OCI-LY7 (cell line): ENCODE measurements at regions not wholly inside any gene's neighbourhood (a gene's known extent, or its start where the extent isn't known, plus 50 kb on each side); places are given as distances from the start of the nearest gene placed in this dataset.

Experiments used
- BruUV-seq: library from RNA; stranded (reverse); fragments of 400-500 nt; replicated peaks from 2 replicates; lab custom pipeline; 2021; lab: Mats Ljungman, UMichigan
- CTCF ChIA-PET: fragments of 300-600 bp; sonication (Branson Sonifier 250); formaldehyde crosslinking; loops from one replicate; lab custom pipeline; 2022; ENCODE audit warnings: antibody characterized with exemption; ENCODE audit not compliant: unreplicated experiment; lab: Charles Lee
- POLR2A ChIA-PET: fragments of 300-600 bp; sonication (Branson Sonifier 250); formaldehyde crosslinking; loops from one replicate; lab custom pipeline; 2022; ENCODE audit warnings: antibody characterized with exemption; lab: Charles Lee
- DNase-seq: peaks from one replicate; pipeline ENCODE4 v3.0.0-alpha.2; 2015; ENCODE audit warnings: low spot score
- H2AFZ ChIP-seq: fragments of 200-600 bp; sonication (generic), shearing (Covaris generic); 2 replicates; pipeline ENCODE4 v1.6.1; 2014; ENCODE audit warnings: mild to moderate bottlenecking, antibody characterized with exemption, low read length, moderate library complexity
- H3K27ac ChIP-seq: fragments of 200-600 bp; sonication (generic); 2 replicates; pipeline ENCODE4 v1.5.1; 2014; ENCODE audit warnings: mixed run types, low read depth, mild to moderate bottlenecking, moderate library complexity, low read length, inconsistent platforms; ENCODE audit not compliant: poor library complexity, severe bottlenecking
- H3K36me3 ChIP-seq: fragments of 200-600 bp; sonication (generic); 2 replicates; pipeline ENCODE4 v1.6.1; 2014; ENCODE audit warnings: mild to moderate bottlenecking, antibody characterized with exemption, low read length, moderate library complexity, mixed read lengths; ENCODE audit not compliant: insufficient read depth
- H3K4me1 ChIP-seq: fragments of 200-600 bp; sonication (generic); 2 replicates; pipeline ENCODE4 v1.5.1; 2014; ENCODE audit warnings: mild to moderate bottlenecking, low read length; ENCODE audit not compliant: insufficient read depth, poor library complexity, severe bottlenecking
- H3K4me2 ChIP-seq: fragments of 200-600 bp; sonication (generic); 2 replicates; pipeline ENCODE4 v1.6.1; 2014; ENCODE audit warnings: mild to moderate bottlenecking, low read length
- H3K4me3 ChIP-seq: fragments of 200-600 bp; sonication (generic); 2 replicates; pipeline ENCODE4 v1.5.1; 2014; ENCODE audit warnings: mild to moderate bottlenecking, low read depth, low read length; ENCODE audit not compliant: poor library complexity, severe bottlenecking
- H3K79me2 ChIP-seq: fragments of 200-600 bp; sonication (generic); 2 replicates; pipeline ENCODE4 v1.6.1; 2016; ENCODE audit warnings: low read depth, mild to moderate bottlenecking, low read length, moderate library complexity, mixed read lengths; ENCODE audit not compliant: insufficient read depth
- H3K9me2 ChIP-seq: fragments of 200-600 bp; sonication (generic); 2 replicates; pipeline ENCODE4 v1.6.1; 2016; ENCODE audit warnings: mild to moderate bottlenecking, low read length, mixed read lengths; ENCODE audit not compliant: insufficient read depth
- H3K9me3 ChIP-seq: fragments of 200-600 bp; sonication (generic); 2 replicates; pipeline ENCODE4 v1.6.1; 2014; ENCODE audit warnings: mild to moderate bottlenecking, mixed run types, low read length, mixed read lengths
- H4K20me1 ChIP-seq: fragments of 200-600 bp; sonication (generic); 2 replicates; pipeline ENCODE4 v1.6.1; 2014; ENCODE audit warnings: mild to moderate bottlenecking, antibody characterized with exemption, low read length, moderate library complexity, mixed read lengths; ENCODE audit not compliant: insufficient read depth
- EZH2phosphoT487 ChIP-seq: fragments of 200-600 bp; sonication (generic); IDR thresholded peaks from 2 replicates; pipeline ENCODE4 v1.6.1; 2018; ENCODE audit warnings: low read depth, borderline replicate concordance, mild to moderate bottlenecking, mixed run types, antibody characterized with exemption, low read length, moderate library complexity, mixed read lengths
- intact Hi-C: fragments of 100-400 bp; cut with micrococcal nuclease; formaldehyde crosslinking; loops from one replicate; pipeline ENCODE4 v1.10.0; 2022; ENCODE audit not compliant: unreplicated experiment
- TF ChIP-seq, protein P1 (sequence below): fragments of 200-600 bp; sonication (generic); conservative IDR thresholded peaks from 2 replicates; pipeline ENCODE4 v1.5.1; 2014; ENCODE audit warnings: mild to moderate bottlenecking, antibody characterized with exemption, low read length, moderate library complexity, mixed read lengths

DNA sequence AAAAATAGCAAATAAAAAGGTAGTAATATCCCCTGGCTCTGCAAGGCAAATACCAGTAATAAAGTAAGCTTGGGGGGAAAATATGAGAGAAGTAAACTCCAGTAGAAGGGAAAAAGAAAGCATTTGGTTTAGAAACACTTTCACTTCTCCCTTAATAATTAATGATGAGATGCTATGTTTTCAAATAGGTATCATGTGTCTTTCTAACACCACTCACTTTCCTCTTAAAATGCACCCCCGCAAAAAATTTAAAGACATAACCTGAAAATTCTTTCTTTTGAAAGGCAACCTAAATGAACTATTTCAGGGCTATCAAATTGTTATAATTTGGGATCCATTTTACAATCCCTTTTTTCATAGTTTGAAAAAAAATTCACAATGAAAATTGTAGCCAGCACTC lies 240.3 kb downstream of the SNX10 start:
- DNase-seq = no peak
- ChIA-PET POLR2A (interaction anchor here (0.8 to 1.1 kb wide), 2 partner anchors 17 to 24 kb away, joined by 3 to 4 read pairs; no protein-coding TSS in a partner anchor), CTCF (no interaction called here)
- Histone ChIP-seq H3K4me1 (no peaks in the 10 kb centered on the region), H4K20me1 (no peaks in the 10 kb centered on the region), H3K4me3 (no peak overlapping the region), H3K36me3 (no peaks in the 10 kb centered on the region), H3K27ac (no peak overlapping the region), H3K79me2 (no peaks in the 10 kb centered on the region), H3K9me2 (no peaks in the 10 kb centered on the region), H3K4me2 (no peak overlapping the region), H2AFZ (no peak overlapping the region), H3K9me3 (no peaks in the 10 kb centered on the region)
- TF ChIP-seq EZH2phosphoT487 = no peak
- TF ChIP-seq, protein P1, sequence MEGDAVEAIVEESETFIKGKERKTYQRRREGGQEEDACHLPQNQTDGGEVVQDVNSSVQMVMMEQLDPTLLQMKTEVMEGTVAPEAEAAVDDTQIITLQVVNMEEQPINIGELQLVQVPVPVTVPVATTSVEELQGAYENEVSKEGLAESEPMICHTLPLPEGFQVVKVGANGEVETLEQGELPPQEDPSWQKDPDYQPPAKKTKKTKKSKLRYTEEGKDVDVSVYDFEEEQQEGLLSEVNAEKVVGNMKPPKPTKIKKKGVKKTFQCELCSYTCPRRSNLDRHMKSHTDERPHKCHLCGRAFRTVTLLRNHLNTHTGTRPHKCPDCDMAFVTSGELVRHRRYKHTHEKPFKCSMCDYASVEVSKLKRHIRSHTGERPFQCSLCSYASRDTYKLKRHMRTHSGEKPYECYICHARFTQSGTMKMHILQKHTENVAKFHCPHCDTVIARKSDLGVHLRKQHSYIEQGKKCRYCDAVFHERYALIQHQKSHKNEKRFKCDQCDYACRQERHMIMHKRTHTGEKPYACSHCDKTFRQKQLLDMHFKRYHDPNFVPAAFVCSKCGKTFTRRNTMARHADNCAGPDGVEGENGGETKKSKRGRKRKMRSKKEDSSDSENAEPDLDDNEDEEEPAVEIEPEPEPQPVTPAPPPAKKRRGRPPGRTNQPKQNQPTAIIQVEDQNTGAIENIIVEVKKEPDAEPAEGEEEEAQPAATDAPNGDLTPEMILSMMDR = no peak
- intact Hi-C loops = no loop called here
- no TSS peak for BruUV-seq

DNA sequence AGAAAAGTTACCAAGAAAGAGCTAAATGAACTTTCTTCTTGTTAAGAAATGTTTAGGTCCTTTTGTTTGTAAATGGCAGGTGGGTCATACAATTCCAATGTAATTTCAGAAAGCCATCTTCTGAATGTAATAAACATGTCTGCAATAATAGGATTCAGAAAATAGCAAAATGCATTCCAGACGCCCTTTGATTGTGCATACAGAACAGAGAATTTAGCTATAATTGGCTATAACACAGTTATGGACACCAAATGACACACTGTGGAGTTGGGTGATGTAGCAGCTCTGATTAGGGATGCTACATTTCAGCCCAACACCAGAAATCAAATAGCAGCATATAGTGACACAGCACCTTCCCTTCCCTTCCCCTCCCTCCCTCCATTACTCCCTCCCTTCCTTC lies 240.8 kb downstream of the SNX10 start:
- no peaks in the 10 kb centered on the region for H3K36me3 ChIP-seq
- no peak overlapping the region for H3K4me3 ChIP-seq
- H3K4me1 ChIP-seq = no peaks in the 10 kb centered on the region
- TF ChIP-seq, protein P1 = no peak
- no peak for TF ChIP-seq EZH2phosphoT487
- no TSS peak for BruUV-seq
- no peaks in the 10 kb centered on the region for H3K79me2 ChIP-seq
- no peaks in the 10 kb centered on the region for H4K20me1 ChIP-seq
- intact Hi-C loops = no loop called here
- H3K9me2 ChIP-seq = no peaks in the 10 kb centered on the region
- H3K27ac ChIP-seq = no peak overlapping the region
- ChIA-PET CTCF (no interaction called here), POLR2A (interaction anchor here (0.5 to 1.1 kb wide), 5 partner anchors 18 to 43 kb away, joined by 3 to 5 read pairs (median 3); no protein-coding TSS in a partner anchor)
- no peak overlapping the region for H3K4me2 ChIP-seq
- DNase-seq = no peak
- no peak overlapping the region for H2AFZ ChIP-seq
- no peaks in the 10 kb centered on the region for H3K9me3 ChIP-seq

DNA sequence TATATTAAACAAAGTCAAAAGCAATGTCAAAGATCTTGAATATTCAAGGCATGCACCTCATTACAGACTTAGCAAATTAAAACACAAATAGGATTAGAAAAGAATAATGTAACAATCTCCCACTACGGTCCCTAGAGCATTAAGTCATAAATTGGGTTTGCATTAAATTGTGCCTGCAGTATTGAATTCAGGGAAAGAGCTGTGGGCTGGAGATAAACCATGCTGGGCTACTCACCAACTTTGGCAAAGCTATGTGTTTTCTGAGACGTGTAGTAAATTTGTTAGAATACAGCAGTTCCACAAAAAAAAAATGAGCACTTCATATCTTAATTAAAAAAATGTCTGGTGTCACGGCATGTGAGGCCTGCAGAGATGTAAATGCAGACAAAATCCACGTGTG lies 241.6 kb downstream of the SNX10 start:
- Histone ChIP-seq H3K4me1 (no peaks in the 10 kb centered on the region), H4K20me1 (no peaks in the 10 kb centered on the region), H3K9me3 (no peaks in the 10 kb centered on the region), H2AFZ (no peak overlapping the region), H3K36me3 (no peaks in the 10 kb centered on the region), H3K27ac (no peak overlapping the region), H3K79me2 (no peaks in the 10 kb centered on the region), H3K9me2 (no peaks in the 10 kb centered on the region), H3K4me3 (no peak overlapping the region), H3K4me2 (no peak overlapping the region)
- no TSS peak for BruUV-seq
- no peak for DNase-seq
- intact Hi-C loops = no loop called here
- ChIA-PET POLR2A (interaction anchor here (0.8 kb wide), 1 partner anchor 19 kb away, joined by 3 read pairs; no protein-coding TSS in a partner anchor), CTCF (no interaction called here)
- TF ChIP-seq EZH2phosphoT487 = no peak
- TF ChIP-seq, protein P1 = no peak
